Liver (tissue), 7 donors: ENCODE measurements at regions not wholly inside any gene's neighbourhood (a gene's known extent, or its start where the extent isn't known, plus 50 kb on each side); places are given as distances from the start of the nearest gene placed in this dataset.
"Not testable (repeated sequence)": the region's sequence is repeated elsewhere in the genome, so short reads cannot be mapped to it uniquely, and the experiment has no call there.

ENCODE experiments used
- DNase-seq: peaks from one replicate; pipeline ENCODE4 v3.0.0-alpha.2; 2017; ENCODE audit warnings: low spot score
- H3K27ac ChIP-seq, 2 donors: one replicate each; pipeline ENCODE4 v1.7.0; 2013; ENCODE audit warnings: inconsistent platforms in 2 of 2, low read length in 2 of 2, control low read depth in 1 of 2, low read depth in 1 of 2, mild to moderate bottlenecking in 1 of 2
- H3K27me3 ChIP-seq, 4 donors: one replicate each; pipeline versions ENCODE4 v1.6.1 to v1.7.0; 2013; ENCODE audit warnings: low read length in 3 of 4, inconsistent platforms in 1 of 4, mild to moderate bottlenecking in 1 of 4, moderate library complexity in 1 of 4; ENCODE audit not compliant: control insufficient read depth in 4 of 4, insufficient read depth in 4 of 4
- H3K36me3 ChIP-seq, 4 donors: one replicate each; pipeline versions ENCODE4 v1.6.1 to v1.7.0; 2013; ENCODE audit warnings: low read length in 3 of 4, mild to moderate bottlenecking in 3 of 4, low read depth in 1 of 4, moderate library complexity in 1 of 4; ENCODE audit not compliant: control insufficient read depth in 4 of 4, insufficient read depth in 3 of 4
- H3K4me1 ChIP-seq, 4 donors: one replicate each; pipeline versions ENCODE4 v1.6.1 to v1.7.0; 2013; ENCODE audit warnings: low read length in 3 of 4, mild to moderate bottlenecking in 3 of 4, moderate library complexity in 1 of 4; ENCODE audit not compliant: control insufficient read depth in 4 of 4, insufficient read depth in 4 of 4
- H3K4me3 ChIP-seq, 3 donors: one replicate each; pipeline versions ENCODE4 v1.6.1 to v1.7.0; 2013; ENCODE audit warnings: low read length in 3 of 3, control low read depth in 1 of 3, low read depth in 1 of 3, mild to moderate bottlenecking in 1 of 3
- H3K9ac ChIP-seq, 2 donors: one replicate each; pipeline ENCODE4 v1.7.0; 2013; ENCODE audit warnings: low read length in 2 of 2, mild to moderate bottlenecking in 2 of 2, moderate library complexity in 2 of 2, control low read depth in 1 of 2, low read depth in 1 of 2
- H3K9me3 ChIP-seq, 4 donors: one replicate each; pipeline versions ENCODE4 v1.6.1 to v1.7.0; 2013; ENCODE audit warnings: low read length in 3 of 4; ENCODE audit not compliant: control insufficient read depth in 4 of 4
- ATF3 ChIP-seq: IDR thresholded peaks from 2 replicates; pipeline ENCODE4 v1.6.1; 2016; ENCODE audit warnings: antibody characterized with exemption
- EGR1 ChIP-seq, 2 donors: IDR thresholded peaks; 2 replicates each; pipeline ENCODE4 v1.6.1; 2016 to 2018; ENCODE audit warnings: antibody characterized with exemption in 2 of 2, low read depth in 2 of 2
- FOXA1 ChIP-seq: IDR thresholded peaks from 2 replicates; pipeline ENCODE4 v1.6.1; 2016; ENCODE audit warnings: antibody characterized with exemption
- FOXA2 ChIP-seq: IDR thresholded peaks from 2 replicates; pipeline ENCODE4 v1.6.1; 2016; ENCODE audit warnings: antibody characterized with exemption
- GABPA ChIP-seq, 2 donors: IDR thresholded peaks in 1 of 2; conservative IDR thresholded peaks in 1 of 2; 2 replicates each; pipeline ENCODE4 v1.6.1; 2016; ENCODE audit warnings: antibody characterized with exemption in 2 of 2, mild to moderate bottlenecking in 1 of 2, moderate library complexity in 1 of 2
- HNF4A ChIP-seq, 2 donors: conservative IDR thresholded peaks; 2 replicates each; pipeline ENCODE4 v1.6.1; 2016; ENCODE audit warnings: antibody characterized with exemption in 2 of 2, mild to moderate bottlenecking in 2 of 2
- HNF4G ChIP-seq: IDR thresholded peaks from 2 replicates; pipeline ENCODE4 v1.6.1; 2016; ENCODE audit warnings: antibody characterized with exemption
- JUND ChIP-seq, 2 donors: IDR thresholded peaks; 2 replicates each; pipeline ENCODE4 v1.6.1; 2016; ENCODE audit warnings: antibody characterized with exemption in 2 of 2
- NR2F2 ChIP-seq: IDR thresholded peaks from 2 replicates; pipeline ENCODE4 v1.6.1; 2016; ENCODE audit warnings: antibody characterized with exemption
- RAD21 ChIP-seq, 2 donors: IDR thresholded peaks; 2 replicates each; pipeline ENCODE4 v1.6.1; 2016; ENCODE audit warnings: antibody characterized with exemption in 2 of 2, mild to moderate bottlenecking in 2 of 2
- RXRA ChIP-seq, 2 donors: IDR thresholded peaks; 2 replicates each; pipeline ENCODE4 v1.6.1; 2017 to 2018; ENCODE audit warnings: antibody characterized with exemption in 2 of 2, mild to moderate bottlenecking in 1 of 2
- SP1 ChIP-seq: IDR thresholded peaks from 2 replicates; pipeline ENCODE4 v1.6.1; 2018; ENCODE audit warnings: antibody characterized with exemption, mild to moderate bottlenecking
- TAF1 ChIP-seq: conservative IDR thresholded peaks from 2 replicates; pipeline ENCODE4 v1.6.1; 2016; ENCODE audit warnings: antibody characterized with exemption, mild to moderate bottlenecking
- ZBTB33 ChIP-seq: IDR thresholded peaks from 2 replicates; pipeline ENCODE4 v1.6.1; 2016; ENCODE audit warnings: antibody characterized with exemption
- WGBS: extraction: QIAGEN DNeasy Blood & Tissue Kit; methylation state at CpG from one replicate; pipeline ENCODE4 v1.1.7; 2013; 5-methylcytosine and 5-hydroxymethylcytosine counted together
- TF ChIP-seq, protein P1 (sequence below): IDR thresholded peaks from 2 replicates; pipeline ENCODE4 v1.6.1; 2016; ENCODE audit warnings: antibody characterized with exemption
- TF ChIP-seq, protein P2 (sequence below): IDR thresholded peaks from 2 replicates; pipeline ENCODE4 v1.6.1; 2016; ENCODE audit warnings: antibody characterized with exemption, mild to moderate bottlenecking
- donor health status: healthy.
- donor health status: healthy.
- donor health status: healthy.
- donor health status: healthy.

GRCh38 chr6:149246691-149247384, 70.7 kb upstream of the TAB2 start:
- H3K9ac ChIP-seq, result no peak overlapping the region
- H3K9me3 ChIP-seq, result peaks cover 0 to 2% (median 0%) of the 10 kb centered on the region in 4 donors
- no peak overlapping the region for H3K27ac ChIP-seq
- DNase-seq, result no peak
- H3K4me1 ChIP-seq, result no peaks in the 10 kb centered on the region
- H3K27me3 ChIP-seq, result no peaks in the 10 kb centered on the region
- H3K4me3 ChIP-seq, result no peak overlapping the region
- 84% methylated on average over 13 of the region's 13 CpGs for WGBS
- no peaks in the 10 kb centered on the region for H3K36me3 ChIP-seq
- TF ChIP-seq ATF3, result no peak
- TF ChIP-seq TAF1, result no peak
- TF ChIP-seq RXRA (IDR thresholded peaks at IDR 0.05), result no peak
- TF ChIP-seq NR2F2, result no peak
- TF ChIP-seq, protein P1, sequence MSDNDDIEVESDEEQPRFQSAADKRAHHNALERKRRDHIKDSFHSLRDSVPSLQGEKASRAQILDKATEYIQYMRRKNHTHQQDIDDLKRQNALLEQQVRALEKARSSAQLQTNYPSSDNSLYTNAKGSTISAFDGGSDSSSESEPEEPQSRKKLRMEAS, result no peak
- TF ChIP-seq SP1, result no peak
- TF ChIP-seq FOXA2, result no peak
- no peak for TF ChIP-seq HNF4A (conservative IDR thresholded peaks at IDR 0.05)
- no peak for TF ChIP-seq FOXA1
- no peak for TF ChIP-seq HNF4G
- TF ChIP-seq, protein P2, sequence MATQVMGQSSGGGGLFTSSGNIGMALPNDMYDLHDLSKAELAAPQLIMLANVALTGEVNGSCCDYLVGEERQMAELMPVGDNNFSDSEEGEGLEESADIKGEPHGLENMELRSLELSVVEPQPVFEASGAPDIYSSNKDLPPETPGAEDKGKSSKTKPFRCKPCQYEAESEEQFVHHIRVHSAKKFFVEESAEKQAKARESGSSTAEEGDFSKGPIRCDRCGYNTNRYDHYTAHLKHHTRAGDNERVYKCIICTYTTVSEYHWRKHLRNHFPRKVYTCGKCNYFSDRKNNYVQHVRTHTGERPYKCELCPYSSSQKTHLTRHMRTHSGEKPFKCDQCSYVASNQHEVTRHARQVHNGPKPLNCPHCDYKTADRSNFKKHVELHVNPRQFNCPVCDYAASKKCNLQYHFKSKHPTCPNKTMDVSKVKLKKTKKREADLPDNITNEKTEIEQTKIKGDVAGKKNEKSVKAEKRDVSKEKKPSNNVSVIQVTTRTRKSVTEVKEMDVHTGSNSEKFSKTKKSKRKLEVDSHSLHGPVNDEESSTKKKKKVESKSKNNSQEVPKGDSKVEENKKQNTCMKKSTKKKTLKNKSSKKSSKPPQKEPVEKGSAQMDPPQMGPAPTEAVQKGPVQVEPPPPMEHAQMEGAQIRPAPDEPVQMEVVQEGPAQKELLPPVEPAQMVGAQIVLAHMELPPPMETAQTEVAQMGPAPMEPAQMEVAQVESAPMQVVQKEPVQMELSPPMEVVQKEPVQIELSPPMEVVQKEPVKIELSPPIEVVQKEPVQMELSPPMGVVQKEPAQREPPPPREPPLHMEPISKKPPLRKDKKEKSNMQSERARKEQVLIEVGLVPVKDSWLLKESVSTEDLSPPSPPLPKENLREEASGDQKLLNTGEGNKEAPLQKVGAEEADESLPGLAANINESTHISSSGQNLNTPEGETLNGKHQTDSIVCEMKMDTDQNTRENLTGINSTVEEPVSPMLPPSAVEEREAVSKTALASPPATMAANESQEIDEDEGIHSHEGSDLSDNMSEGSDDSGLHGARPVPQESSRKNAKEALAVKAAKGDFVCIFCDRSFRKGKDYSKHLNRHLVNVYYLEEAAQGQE, result no peak
- TF ChIP-seq JUND (IDR thresholded peaks at IDR 0.05), result no peak
- TF ChIP-seq ZBTB33, result no peak
- TF ChIP-seq RAD21 (IDR thresholded peaks at IDR 0.05), result no peak
- no peak for TF ChIP-seq GABPA (IDR thresholded peaks at IDR 0.05 in 1 of 2, conservative IDR thresholded peaks at IDR 0.05 in 1 of 2)

GRCh38 chr6:149247385-149247763, 70.1 kb upstream of the TAB2 start:
- DNase-seq, result no peak
- no peak for TF ChIP-seq RAD21 (IDR thresholded peaks at IDR 0.05)
- no peak for TF ChIP-seq NR2F2
- no peak for TF ChIP-seq ZBTB33
- no peak for TF ChIP-seq ATF3
- no peak for TF ChIP-seq EGR1 (IDR thresholded peaks at IDR 0.05; ENCODE audit: low read depth in 2 of 2)
- Histone ChIP-seq H3K9ac (no peak overlapping the region), H3K36me3 (no peaks in the 10 kb centered on the region), H3K4me1 (no peaks in the 10 kb centered on the region), H3K27me3 (no peaks in the 10 kb centered on the region), H3K9me3 (no peaks in the 10 kb centered on the region), H3K4me3 (no peak overlapping the region), H3K27ac (no peak overlapping the region)
- WGBS, result 93% methylated on average over 6 of the region's 6 CpGs

DNA sequence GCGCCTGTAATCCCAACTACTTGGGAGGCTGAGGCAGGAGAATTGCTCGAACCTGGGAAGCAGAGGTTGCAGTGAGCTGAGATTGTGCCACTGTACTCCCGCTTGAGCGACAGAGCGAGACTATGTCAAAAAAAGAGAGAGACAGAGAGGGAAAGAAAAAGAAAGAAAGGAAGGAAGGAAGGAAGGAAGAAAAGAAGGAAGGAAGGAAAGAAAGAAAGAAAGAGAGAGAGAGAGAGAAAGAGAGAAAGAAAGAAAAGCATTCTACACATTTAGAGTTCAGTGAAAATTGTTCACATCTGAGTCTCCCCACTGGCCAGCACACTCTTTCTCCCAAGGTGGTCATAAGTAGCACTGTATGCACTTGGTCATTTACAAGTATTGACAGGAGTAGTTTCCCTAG, 69.2 kb upstream of the TAB2 start:
- H3K27ac ChIP-seq, H3K4me1 ChIP-seq, H3K9ac ChIP-seq, H3K36me3 ChIP-seq, H3K4me3 ChIP-seq, H3K9me3 ChIP-seq, H3K27me3 ChIP-seq, DNase-seq: not testable (repeated sequence)
- WGBS, result 96% methylated on average over 5 of the region's 5 CpGs
